A673 (cell line): ENCODE measurements at regions not wholly inside any gene's neighbourhood (a gene's known extent, or its start where the extent isn't known, plus 50 kb on each side); places are given as distances from the start of the nearest gene placed in this dataset.

Source experiments
- CTCF ChIP-seq: fragments of 300-800, 200-600 bp; sonication (generic); conservative IDR thresholded peaks from 2 replicates; pipeline ENCODE4 v1.5.1; 2017; ENCODE audit warnings: low read depth, mild to moderate bottlenecking, antibody characterized with exemption, low read length, moderate library complexity, mixed read lengths
- EZH2 ChIP-seq: fragments of 200-600 bp; sonication (generic); IDR thresholded peaks from 2 replicates; pipeline ENCODE4 v1.6.1; 2017; ENCODE audit warnings: borderline replicate concordance, low read depth, mild to moderate bottlenecking, mixed read lengths, antibody characterized with exemption, low read length; ENCODE audit not compliant: poor library complexity, severe bottlenecking

- TF ChIP-seq CTCF, result no peak
- TF ChIP-seq EZH2, result no peak
These were observed 406.2 kb downstream of the ANKRD50 start for GRCh38 chr4:124306352-124306751.
